Sigmoid colon (tissue), 6 donors: ENCODE measurements at regions not wholly inside any gene's neighbourhood (a gene's known extent, or its start where the extent isn't known, plus 50 kb on each side); places are given as distances from the start of the nearest gene placed in this dataset.

Experiments
- DNase-seq: peaks from one replicate; pipeline ENCODE4 v3.0.0-alpha.2; 2019
- H3K27ac ChIP-seq, 4 donors: fragments of 200-600 bp; sonication (generic); one replicate each; pipeline ENCODE4 v1.5.1; 2016 to 2019; ENCODE audit warnings: mild to moderate bottlenecking in 1 of 4
- H3K27me3 ChIP-seq, 3 donors: fragments of 200-600 bp; sonication (generic); one replicate each; pipeline ENCODE4 v1.5.1; 2019; ENCODE audit warnings: mild to moderate bottlenecking in 1 of 3
- H3K36me3 ChIP-seq, 4 donors: fragments of 200-600 bp; sonication (generic); one replicate each; pipeline ENCODE4 v1.5.1; 2016 to 2019
- H3K4me1 ChIP-seq, 4 donors: fragments of 200-600 bp; sonication (generic); one replicate each; pipeline ENCODE4 v1.5.1; 2017 to 2019
- H3K4me3 ChIP-seq, 4 donors: fragments of 200-600 bp; sonication (generic); one replicate each; pipeline ENCODE4 v1.5.1; 2017 to 2019; ENCODE audit warnings: mild to moderate bottlenecking in 2 of 4, moderate library complexity in 1 of 4
- H3K9me3 ChIP-seq, 4 donors: fragments of 200-600 bp in 3 of 4; sonication (generic) in 3 of 4; one replicate each; pipeline versions ENCODE4 v1.5.1 to v1.6.1; 2013 to 2019
- EP300 ChIP-seq, 4 donors: sonication (generic); formaldehyde crosslinking; IDR thresholded peaks; one replicate each; pipeline ENCODE4 v1.6.1; 2017; ENCODE audit warnings: antibody characterized with exemption in 4 of 4
- POLR2A ChIP-seq, 2 donors: fragments of 450-650 bp; IDR thresholded peaks; one replicate each; pipeline ENCODE4 v1.6.1; 2016; ENCODE audit warnings: antibody characterized with exemption in 2 of 2, mild to moderate bottlenecking in 2 of 2, moderate library complexity in 2 of 2
- POLR2AphosphoS5 ChIP-seq, 4 donors: sonication (generic); formaldehyde crosslinking; IDR thresholded peaks; one replicate each; pipeline ENCODE4 v1.6.1; 2017; ENCODE audit warnings: antibody characterized with exemption in 4 of 4
- WGBS, 2 donors: extraction: QIAGEN DNeasy Blood & Tissue Kit; methylation state at CpG; one replicate each; pipeline ENCODE4 v1.1.7; 2013; 5-methylcytosine and 5-hydroxymethylcytosine counted together
- intact Hi-C: fragments of 100-400 bp; cut with DNase I; formaldehyde crosslinking; loops from one replicate; pipeline ENCODE4 v1.15.1; 2023
- TF ChIP-seq, protein P1 (sequence below), 4 experiments: fragments of 450-650 bp in 3 of 4; fragments of 200-600 bp in 1 of 4; IDR thresholded peaks; one replicate each; pipeline ENCODE4 v1.5.1; 2016 to 2019; ENCODE audit warnings: antibody characterized with exemption in 4 of 4, mild to moderate bottlenecking in 3 of 4, moderate library complexity in 2 of 4
- donor health status: healthy with polysubstance abuse.
- donor health status: healthy.

GRCh38 chr7:125563964-125564529 lies 634.4 kb upstream of the POT1 start:
- Histone ChIP-seq H3K4me3 (no peak overlapping the region), H3K27ac (no peak overlapping the region), H3K36me3 (no peaks in the 10 kb centered on the region), H3K27me3 (no peaks in the 10 kb centered on the region), H3K9me3 (no peaks in the 10 kb centered on the region), H3K4me1 (no peaks in the 10 kb centered on the region)
- intact Hi-C loops: no loop called here
- WGBS, 2 donors: 73 to 75% methylated on average over 12 of the region's 12 CpGs
- DNase-seq: no peak
- no peak for TF ChIP-seq EP300 (IDR thresholded peaks at IDR 0.05)
- TF ChIP-seq POLR2A (IDR thresholded peaks at IDR 0.05): no peak
- no peak for TF ChIP-seq POLR2AphosphoS5 (IDR thresholded peaks at IDR 0.05)
- TF ChIP-seq, protein P1, sequence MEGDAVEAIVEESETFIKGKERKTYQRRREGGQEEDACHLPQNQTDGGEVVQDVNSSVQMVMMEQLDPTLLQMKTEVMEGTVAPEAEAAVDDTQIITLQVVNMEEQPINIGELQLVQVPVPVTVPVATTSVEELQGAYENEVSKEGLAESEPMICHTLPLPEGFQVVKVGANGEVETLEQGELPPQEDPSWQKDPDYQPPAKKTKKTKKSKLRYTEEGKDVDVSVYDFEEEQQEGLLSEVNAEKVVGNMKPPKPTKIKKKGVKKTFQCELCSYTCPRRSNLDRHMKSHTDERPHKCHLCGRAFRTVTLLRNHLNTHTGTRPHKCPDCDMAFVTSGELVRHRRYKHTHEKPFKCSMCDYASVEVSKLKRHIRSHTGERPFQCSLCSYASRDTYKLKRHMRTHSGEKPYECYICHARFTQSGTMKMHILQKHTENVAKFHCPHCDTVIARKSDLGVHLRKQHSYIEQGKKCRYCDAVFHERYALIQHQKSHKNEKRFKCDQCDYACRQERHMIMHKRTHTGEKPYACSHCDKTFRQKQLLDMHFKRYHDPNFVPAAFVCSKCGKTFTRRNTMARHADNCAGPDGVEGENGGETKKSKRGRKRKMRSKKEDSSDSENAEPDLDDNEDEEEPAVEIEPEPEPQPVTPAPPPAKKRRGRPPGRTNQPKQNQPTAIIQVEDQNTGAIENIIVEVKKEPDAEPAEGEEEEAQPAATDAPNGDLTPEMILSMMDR (IDR thresholded peaks at IDR 0.05): no peak

GRCh38 chr7:125563557-125563956 lies 633.9 kb upstream of the POT1 start:
- H3K27ac ChIP-seq: no peak overlapping the region
- WGBS, 2 donors: 68 to 81% methylated on average over 9 of the region's 9 CpGs
- no peaks in the 10 kb centered on the region for H3K4me1 ChIP-seq
- H3K27me3 ChIP-seq: no peaks in the 10 kb centered on the region
- no peak overlapping the region for H3K4me3 ChIP-seq
- TF ChIP-seq, protein P1 (IDR thresholded peaks at IDR 0.05): no peak
- no peak for TF ChIP-seq POLR2AphosphoS5 (IDR thresholded peaks at IDR 0.05)
- TF ChIP-seq EP300 (IDR thresholded peaks at IDR 0.05): no peak
- TF ChIP-seq POLR2A (IDR thresholded peaks at IDR 0.05): no peak
- no peaks in the 10 kb centered on the region for H3K36me3 ChIP-seq
- DNase-seq: no peak
- no peaks in the 10 kb centered on the region for H3K9me3 ChIP-seq
- intact Hi-C loops: no loop called here

- H3K4me1 ChIP-seq: no peaks in the 10 kb centered on the region
- no peak overlapping the region for H3K27ac ChIP-seq
- intact Hi-C loops: no loop called here
- H3K9me3 ChIP-seq: peaks cover 0 to 3% (median 0%) of the 10 kb centered on the region in 4 donors
- H3K27me3 ChIP-seq: no peaks in the 10 kb centered on the region
- WGBS, 2 donors: 13 to 36% methylated on average over 3 of the region's 3 CpGs
- DNase-seq: no peak
- TF ChIP-seq POLR2AphosphoS5 (IDR thresholded peaks at IDR 0.05): no peak
- TF ChIP-seq EP300 (IDR thresholded peaks at IDR 0.05): no peak
- TF ChIP-seq, protein P1 (IDR thresholded peaks at IDR 0.05): no peak
- TF ChIP-seq POLR2A (IDR thresholded peaks at IDR 0.05): no peak
- H3K4me3 ChIP-seq: no peak overlapping the region
- no peaks in the 10 kb centered on the region for H3K36me3 ChIP-seq
These were observed 631.4 kb upstream of the POT1 start for GRCh38 chr7:125561006-125561405.

- intact Hi-C loops: no loop called here
- Histone ChIP-seq H3K36me3 (no peaks in the 10 kb centered on the region), H3K27me3 (no peaks in the 10 kb centered on the region), H3K4me1 (no peaks in the 10 kb centered on the region), H3K4me3 (no peak overlapping the region), H3K9me3 (peaks cover 0 to 3% (median 0%) of the 10 kb centered on the region in 4 donors), H3K27ac (no peak overlapping the region)
- no peak for TF ChIP-seq EP300 (IDR thresholded peaks at IDR 0.05)
- no peak for TF ChIP-seq POLR2A (IDR thresholded peaks at IDR 0.05)
- TF ChIP-seq POLR2AphosphoS5 (IDR thresholded peaks at IDR 0.05): no peak
- TF ChIP-seq, protein P1 (IDR thresholded peaks at IDR 0.05): no peak
- no peak for DNase-seq
- 63 to 67% methylated on average over 2 of the region's 2 CpGs for WGBS, 2 donors
These were observed 630.3 kb upstream of the POT1 start for GRCh38 chr7:125559921-125560320.

DNA sequence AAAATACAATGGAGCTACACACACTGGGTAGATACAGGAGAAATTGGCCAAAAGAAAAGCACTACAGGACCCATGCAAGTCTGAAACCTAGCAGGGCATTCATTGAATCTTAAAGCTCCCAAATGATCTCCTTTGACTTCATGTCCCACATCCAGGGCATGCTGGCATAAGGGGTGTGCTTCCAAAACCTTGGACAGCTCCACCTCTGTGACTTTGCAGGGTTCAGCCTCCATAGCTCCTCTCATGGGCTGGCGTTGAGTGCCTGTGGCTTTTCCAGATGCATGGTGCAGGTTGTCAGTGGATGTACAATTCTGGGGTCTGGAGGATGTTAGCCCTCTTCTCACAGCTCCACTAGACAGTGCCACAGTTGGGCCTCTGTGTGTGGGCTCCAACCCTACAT lies 626.3 kb upstream of the POT1 start:
- Histone ChIP-seq H3K4me1 (no peaks in the 10 kb centered on the region), H3K27ac (no peak overlapping the region), H3K27me3 (no peaks in the 10 kb centered on the region), H3K4me3 (no peak overlapping the region), H3K9me3 (peaks cover 0 to 3% (median 0%) of the 10 kb centered on the region in 4 donors), H3K36me3 (no peaks in the 10 kb centered on the region)
- intact Hi-C loops: no loop called here
- no peak for DNase-seq
- TF ChIP-seq POLR2A (IDR thresholded peaks at IDR 0.05) (no peak), EP300 (IDR thresholded peaks at IDR 0.05) (no peak), POLR2AphosphoS5 (IDR thresholded peaks at IDR 0.05) (no peak)
- TF ChIP-seq, protein P1 (IDR thresholded peaks at IDR 0.05): no peak
- 65 to 76% methylated on average over 1 of the region's 1 CpG for WGBS, 2 donors
